Smooth muscle cell (in vitro differentiated cells): ENCODE measurements at regions not wholly inside any gene's neighbourhood (a gene's known extent, or its start where the extent isn't known, plus 50 kb on each side); places are given as distances from the start of the nearest gene placed in this dataset.

Source experiments
- DNase-seq: peaks from one replicate; lab custom pipeline; 2025; ENCODE audit not compliant: unreplicated experiment; lab: John Stamatoyannopoulos, UW
- H2AFZ ChIP-seq: fragments of 200-600 bp; sonication (generic); 2 replicates; pipeline ENCODE4 v1.6.0; 2016; ENCODE audit warnings: antibody characterized with exemption, low read depth, mild to moderate bottlenecking
- H3F3A ChIP-seq: fragments of 200-600 bp; sonication (generic); 2 replicates; pipeline ENCODE4 v1.6.0; 2017; ENCODE audit warnings: antibody characterized with exemption, low read depth
- H3K27ac ChIP-seq: fragments of 200-600 bp; sonication (generic); 2 replicates; pipeline ENCODE4 v1.5.1; 2016; ENCODE audit warnings: low read depth, mild to moderate bottlenecking
- H3K27me3 ChIP-seq: fragments of 200-600 bp; sonication (generic); 2 replicates; pipeline ENCODE4 v1.6.1; 2016; ENCODE audit warnings: low read depth, mild to moderate bottlenecking
- H3K36me3 ChIP-seq: fragments of 200-600 bp; sonication (generic); 2 replicates; pipeline ENCODE4 v1.5.1; 2016; ENCODE audit warnings: low read depth
- H3K4me1 ChIP-seq: fragments of 200-600 bp; sonication (generic); 2 replicates; pipeline ENCODE4 v1.5.1; 2016; ENCODE audit warnings: low read depth
- H3K4me2 ChIP-seq: fragments of 200-600 bp; sonication (generic); 2 replicates; pipeline ENCODE4 v1.6.0; 2016; ENCODE audit warnings: mild to moderate bottlenecking
- H3K4me3 ChIP-seq: fragments of 200-600 bp; sonication (generic); 2 replicates; pipeline ENCODE4 v1.5.1; 2016; ENCODE audit warnings: mild to moderate bottlenecking
- H3K79me2 ChIP-seq: fragments of 200-600 bp; sonication (generic); 2 replicates; pipeline ENCODE4 v1.6.0; 2016; ENCODE audit warnings: low read depth, mild to moderate bottlenecking
- H3K9ac ChIP-seq: fragments of 200-600 bp; sonication (generic); 2 replicates; pipeline ENCODE4 v1.6.0; 2016; ENCODE audit warnings: low read depth
- H3K9me3 ChIP-seq: fragments of 200-600 bp; sonication (generic); replicated peaks from 2 replicates; pipeline ENCODE4 v1.5.1; 2016; ENCODE audit warnings: low read depth
- H4K20me1 ChIP-seq: fragments of 200-600 bp; sonication (generic); 2 replicates; pipeline ENCODE4 v1.6.0; 2016; ENCODE audit warnings: low read depth
- CTCF ChIP-seq: fragments of 200-600 bp; sonication (generic); IDR thresholded peaks from 2 replicates; pipeline ENCODE4 v1.5.1; 2017; ENCODE audit warnings: borderline replicate concordance, mild to moderate bottlenecking, antibody characterized with exemption; ENCODE audit not compliant: insufficient read depth, poor library complexity, severe bottlenecking
- WGBS: methylation state at CpG from one replicate; pipeline ENCODE4 v1.1.7; 2016; ENCODE audit warnings: low lambda C conversion rate; 5-methylcytosine and 5-hydroxymethylcytosine counted together

GRCh38 chr1:96358057-96358456 lies 363.5 kb upstream of the PTBP2 start:
- Histone ChIP-seq H3K36me3 (no peaks in the 10 kb centered on the region), H3K9ac (no peak overlapping the region), H3K27ac (no peak overlapping the region), H3K27me3 (peaks cover 4% of the 10 kb centered on the region), H3K9me3 (no peaks in the 10 kb centered on the region), H3K79me2 (no peaks in the 10 kb centered on the region), H3K4me2 (no peak overlapping the region), H2AFZ (no peak overlapping the region), H3K4me1 (peaks cover 5% of the 10 kb centered on the region), H4K20me1 (no peaks in the 10 kb centered on the region), H3F3A (peaks cover 8% of the 10 kb centered on the region), H3K4me3 (no peak overlapping the region)
- DNase-seq: no peak
- 84% methylated on average over 3 of the region's 3 CpGs for WGBS
- no peak for TF ChIP-seq CTCF

GRCh38 chr1:96360036-96360795 lies 361.4 kb upstream of the PTBP2 start:
- H3K36me3 ChIP-seq: no peaks in the 10 kb centered on the region
- H3K4me3 ChIP-seq: no peak overlapping the region
- H4K20me1 ChIP-seq: no peaks in the 10 kb centered on the region
- TF ChIP-seq CTCF: no peak
- peak overlapping the region; percentile 22 for H3K27ac ChIP-seq
- peaks cover 5% of the 10 kb centered on the region for H3K4me1 ChIP-seq
- 48% methylated on average over 1 of the region's 1 CpG for WGBS
- H2AFZ ChIP-seq: no peak overlapping the region
- no peaks in the 10 kb centered on the region for H3K9me3 ChIP-seq
- H3K79me2 ChIP-seq: no peaks in the 10 kb centered on the region
- no peak overlapping the region for H3K9ac ChIP-seq
- no peaks in the 10 kb centered on the region for H3K27me3 ChIP-seq
- peak overlapping the region; percentile 5 for H3K4me2 ChIP-seq
- peaks cover 18% of the 10 kb centered on the region for H3F3A ChIP-seq
- no peak for DNase-seq

- no peak for TF ChIP-seq CTCF
- peaks cover 5% of the 10 kb centered on the region for H3K4me1 ChIP-seq
- H3K36me3 ChIP-seq: no peaks in the 10 kb centered on the region
- peak overlapping the region; percentile 62 for H3K4me2 ChIP-seq
- WGBS: 88% methylated on average over 5 of the region's 5 CpGs
- H4K20me1 ChIP-seq: no peaks in the 10 kb centered on the region
- DNase-seq: no peak
- no peaks in the 10 kb centered on the region for H3K9me3 ChIP-seq
- no peak overlapping the region for H3K4me3 ChIP-seq
- no peaks in the 10 kb centered on the region for H3K27me3 ChIP-seq
- H2AFZ ChIP-seq: no peak overlapping the region
- no peak overlapping the region for H3K27ac ChIP-seq
- H3K79me2 ChIP-seq: no peaks in the 10 kb centered on the region
- no peak overlapping the region for H3K9ac ChIP-seq
- H3F3A ChIP-seq: peaks cover 18% of the 10 kb centered on the region
These were observed 360.2 kb upstream of the PTBP2 start for GRCh38 chr1:96361271-96361856.

DNA sequence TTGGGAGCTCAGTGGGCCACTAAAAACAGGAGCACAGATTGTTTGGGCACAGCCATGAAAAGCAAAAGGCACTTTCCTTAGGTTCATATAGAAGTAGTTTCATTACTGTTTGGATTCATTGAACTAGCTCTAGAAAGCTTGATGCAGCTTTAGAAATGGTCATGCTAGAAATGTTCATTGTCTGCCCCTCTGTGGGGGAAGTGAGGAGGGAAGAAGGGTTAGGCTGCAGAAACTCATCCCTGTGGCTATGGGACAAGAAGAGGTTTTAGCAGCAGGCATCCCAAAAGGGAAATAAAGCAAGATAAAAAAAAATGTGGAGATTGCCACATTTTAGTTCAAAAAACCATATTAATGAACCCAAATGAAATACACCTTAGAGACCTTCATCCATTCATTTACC lies 359.6 kb upstream of the PTBP2 start:
- DNase-seq: no peak
- Histone ChIP-seq H3K9ac (peak overlapping the region; percentile 33), H3F3A (peaks cover 18% of the 10 kb centered on the region), H3K4me3 (no peak overlapping the region), H3K4me1 (peaks cover 5% of the 10 kb centered on the region), H3K79me2 (no peaks in the 10 kb centered on the region), H3K9me3 (no peaks in the 10 kb centered on the region), H4K20me1 (no peaks in the 10 kb centered on the region), H3K36me3 (no peaks in the 10 kb centered on the region), H3K27me3 (no peaks in the 10 kb centered on the region), H3K4me2 (peak overlapping the region; percentile 62), H3K27ac (peak overlapping the region; percentile 81), H2AFZ (no peak overlapping the region)
- TF ChIP-seq CTCF: no peak
